SK-N-SH (cell line): ENCODE measurements at regions not wholly inside any gene's neighbourhood (a gene's known extent, or its start where the extent isn't known, plus 50 kb on each side); places are given as distances from the start of the nearest gene placed in this dataset.

ENCODE experiments used
- CTCF ChIA-PET: fragments of 300-600, 350-600 bp; formaldehyde crosslinking; extraction: SDS; loops from one replicate; lab custom pipeline; 2021; lab: Yijun Ruan, JAX
- POLR2A ChIA-PET: fragments of 350-600 bp; sonication (Branson Sonifier 250); formaldehyde crosslinking; extraction: SDS; loops from one replicate; lab custom pipeline; 2020; ENCODE audit warnings: antibody characterized with exemption, inconsistent platforms; lab: Yijun Ruan, JAX
- DNase-seq: peaks from one replicate; pipeline ENCODE4 v3.0.0; 2012
- H2AFZ ChIP-seq: fragments of 200-600 bp; sonication (generic); 2 replicates; pipeline ENCODE4 v1.8.1; 2016; ENCODE audit warnings: antibody characterized with exemption, mild to moderate bottlenecking, low read depth
- H3F3A ChIP-seq: fragments of 200-600 bp; sonication (generic); replicated peaks from 2 replicates; pipeline ENCODE3; 2016; ENCODE audit warnings: antibody characterized with exemption, mild to moderate bottlenecking; ENCODE audit not compliant: insufficient read depth
- H3K27ac ChIP-seq, 2 experiments: fragments of 200-500 bp in 1 of 2; fragments of 200-600 bp in 1 of 2; sonication (Bioruptor generic) in 1 of 2; sonication (generic), shearing (Covaris generic) in 1 of 2; 2 replicates each; pipeline versions ENCODE4 v1.5.1 to v1.6.1; 2014 to 2016; ENCODE audit warnings: low read depth in 2 of 2, inconsistent platforms in 1 of 2, low read length in 1 of 2, mild to moderate bottlenecking in 1 of 2, mixed read lengths in 1 of 2
- H3K27me3 ChIP-seq: fragments of 200-600 bp; sonication (generic), shearing (Covaris generic); 2 replicates; pipeline ENCODE4 v1.6.1; 2016; ENCODE audit warnings: mixed run types; ENCODE audit not compliant: insufficient read depth
- H3K36me3 ChIP-seq, 2 experiments: fragments of 200-500 bp in 1 of 2; fragments of 200-600 bp in 1 of 2; sonication (Bioruptor generic) in 1 of 2; sonication (generic) in 1 of 2; replicated peaks in 1 of 2; 2 replicates each; pipeline versions ENCODE3 to v1.5.1; 2014 to 2016; ENCODE audit warnings: low read length in 1 of 2, mild to moderate bottlenecking in 1 of 2; ENCODE audit not compliant: insufficient read depth in 2 of 2, control insufficient read depth in 1 of 2
- H3K4me1 ChIP-seq, 2 experiments: fragments of 200-500 bp in 1 of 2; fragments of 200-600 bp in 1 of 2; sonication (Bioruptor generic) in 1 of 2; sonication (generic), shearing (Covaris generic) in 1 of 2; 2 replicates each; pipeline versions ENCODE4 v1.5.1 to v1.6.1; 2014 to 2016; ENCODE audit warnings: low read depth in 1 of 2, low read length in 1 of 2, mixed run types in 1 of 2; ENCODE audit not compliant: insufficient read depth in 2 of 2, control insufficient read depth in 1 of 2
- H3K4me2 ChIP-seq: fragments of 200-600 bp; sonication (generic), shearing (Covaris generic); 2 replicates; pipeline ENCODE4 v1.6.1; 2017; ENCODE audit warnings: mixed run types
- H3K4me3 ChIP-seq, 2 experiments: fragments of 200-500 bp in 1 of 2; fragments of 200-600 bp in 1 of 2; sonication (Bioruptor generic) in 1 of 2; sonication (generic), shearing (Covaris generic) in 1 of 2; 2 replicates each; pipeline versions ENCODE4 v1.5.1 to v1.8.1; 2014 to 2016; ENCODE audit warnings: low read depth in 2 of 2, inconsistent platforms in 1 of 2, low read length in 1 of 2, mild to moderate bottlenecking in 1 of 2, mixed read lengths in 1 of 2, moderate library complexity in 1 of 2
- H3K79me2 ChIP-seq: fragments of 200-600 bp; sonication (generic); 2 replicates; pipeline ENCODE4 v1.8.1; 2017; ENCODE audit warnings: mild to moderate bottlenecking; ENCODE audit not compliant: insufficient read depth
- H3K9ac ChIP-seq: fragments of 200-600 bp; sonication (generic); 2 replicates; pipeline ENCODE4 v1.6.1; 2017; ENCODE audit warnings: mixed run types
- H3K9me2 ChIP-seq: fragments of 200-600 bp; sonication (generic); 2 replicates; pipeline ENCODE4 v1.6.1; 2017; ENCODE audit warnings: mixed run types
- H3K9me3 ChIP-seq: fragments of 200-600 bp; sonication (generic); 2 replicates; pipeline ENCODE4 v1.6.1; 2017; ENCODE audit warnings: mixed run types, mild to moderate bottlenecking, moderate library complexity
- H4K20me1 ChIP-seq: fragments of 200-600 bp; sonication (generic); 2 replicates; pipeline ENCODE4 v1.6.1; 2017; ENCODE audit warnings: mild to moderate bottlenecking, mixed run types; ENCODE audit not compliant: insufficient read depth
- EZH2phosphoT487 ChIP-seq: fragments of 200-600 bp; sonication (generic); IDR thresholded peaks from 2 replicates; pipeline ENCODE4 v1.6.1; 2017; ENCODE audit warnings: low read depth, mixed run types, mild to moderate bottlenecking, antibody characterized with exemption, moderate library complexity, borderline replicate concordance
- FOSL2 ChIP-seq: IDR thresholded peaks from 2 replicates; pipeline ENCODE4 v1.4.0; 2012; ENCODE audit warnings: low read depth, mild to moderate bottlenecking, moderate library complexity, borderline replicate concordance
- FOXJ3 ChIP-seq: sonication (generic); formaldehyde crosslinking; IDR thresholded peaks from 2 replicates; pipeline ENCODE4 v1.5.1; 2020; ENCODE audit warnings: mild to moderate bottlenecking, missing genetic modification reagents
- FOXM1 ChIP-seq: IDR thresholded peaks from 2 replicates; pipeline ENCODE4 v1.4.0; 2012; ENCODE audit warnings: low read depth, mild to moderate bottlenecking
- JUND ChIP-seq: IDR thresholded peaks from 2 replicates; pipeline ENCODE4 v1.4.0; 2012
- MXI1 ChIP-seq: IDR thresholded peaks from 2 replicates; pipeline ENCODE4 v1.6.1; 2012; ENCODE audit warnings: mild to moderate bottlenecking, low read depth, low read length, improper control_type of control experiment
- NRF1 ChIP-seq: IDR thresholded peaks from 2 replicates; pipeline ENCODE4 v1.6.1; 2012; ENCODE audit warnings: low read depth, mild to moderate bottlenecking, low read length
- PBX3 ChIP-seq: IDR thresholded peaks from 2 replicates; pipeline ENCODE4; 2012
- POLR2AphosphoS5 ChIP-seq: IDR thresholded peaks from 2 replicates; pipeline ENCODE4 v1.6.1; 2012; ENCODE audit warnings: low read depth, low read length
- RFX5 ChIP-seq: IDR thresholded peaks from 2 replicates; pipeline ENCODE4 v1.6.1; 2012; ENCODE audit warnings: mild to moderate bottlenecking, improper control_type of control experiment, low read length
- RXRA ChIP-seq: IDR thresholded peaks from 2 replicates; pipeline ENCODE4 v1.4.0; 2012; ENCODE audit warnings: low read depth, mild to moderate bottlenecking, borderline replicate concordance
- SMC3 ChIP-seq: IDR thresholded peaks from 2 replicates; pipeline ENCODE4 v1.6.1; 2012; ENCODE audit warnings: low read depth, low read length, improper control_type of control experiment
- TAF1 ChIP-seq: IDR thresholded peaks from 2 replicates; pipeline ENCODE4 v1.6.1; 2012; ENCODE audit warnings: low read depth, mild to moderate bottlenecking, low read length, moderate library complexity, borderline replicate concordance
- YY1 ChIP-seq: IDR thresholded peaks from 2 replicates; pipeline ENCODE4 v1.4.0; 2012; ENCODE audit warnings: low read depth, mild to moderate bottlenecking
- TF ChIP-seq, protein P1 (sequence below): IDR thresholded peaks from 2 replicates; pipeline ENCODE4 v1.4.0; 2012; ENCODE audit warnings: low read depth, borderline replicate concordance
- TF ChIP-seq, protein P2 (sequence below): fragments of 200-600 bp; sonication (generic); IDR thresholded peaks from 2 replicates; pipeline ENCODE4 v1.6.1; 2017; ENCODE audit warnings: antibody characterized with exemption, mild to moderate bottlenecking, moderate library complexity
- TF ChIP-seq, protein P3 (sequence below): IDR thresholded peaks from 2 replicates; pipeline ENCODE4 v1.4.0; 2012; ENCODE audit warnings: low read depth, borderline replicate concordance
- TF ChIP-seq, protein P4 (sequence below): fragments of 150-350 bp; IDR thresholded peaks from 2 replicates; pipeline ENCODE4 v1.6.1; 2016; ENCODE audit warnings: mild to moderate bottlenecking, low read depth, low read length

- Histone ChIP-seq H2AFZ (no peak overlapping the region), H3K9me2 (no peaks in the 10 kb centered on the region), H4K20me1 (no peaks in the 10 kb centered on the region), H3K36me3 (no peaks in the 10 kb centered on the region), H3K9ac (no peak overlapping the region), H3F3A (no peaks in the 10 kb centered on the region), H3K27ac (no peak overlapping the region), H3K4me2 (no peak overlapping the region), H3K79me2 (no peaks in the 10 kb centered on the region), H3K27me3 (no peaks in the 10 kb centered on the region), H3K4me1 (peaks cover 0 to 11% of the 10 kb centered on the region in 2 experiments; a peak in 1 of 4 replicates), H3K9me3 (no peaks in the 10 kb centered on the region), H3K4me3 (no peak overlapping the region)
- POLR2A ChIA-PET = no interaction called here
- DNase-seq = no peak
- TF ChIP-seq, protein P1, sequence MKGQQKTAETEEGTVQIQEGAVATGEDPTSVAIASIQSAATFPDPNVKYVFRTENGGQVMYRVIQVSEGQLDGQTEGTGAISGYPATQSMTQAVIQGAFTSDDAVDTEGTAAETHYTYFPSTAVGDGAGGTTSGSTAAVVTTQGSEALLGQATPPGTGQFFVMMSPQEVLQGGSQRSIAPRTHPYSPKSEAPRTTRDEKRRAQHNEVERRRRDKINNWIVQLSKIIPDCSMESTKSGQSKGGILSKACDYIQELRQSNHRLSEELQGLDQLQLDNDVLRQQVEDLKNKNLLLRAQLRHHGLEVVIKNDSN = no peak
- TF ChIP-seq NRF1 (no peak), POLR2AphosphoS5 (no peak), RXRA (no peak), TAF1 (no peak), RFX5 (no peak), PBX3 (no peak), FOSL2 (no peak), FOXJ3 (CRISPR knock-in tag) (no peak), SMC3 (no peak), MXI1 (no peak), JUND (no peak), YY1 (no peak), FOXM1 (no peak), EZH2phosphoT487 (no peak)
- TF ChIP-seq, protein P2, sequence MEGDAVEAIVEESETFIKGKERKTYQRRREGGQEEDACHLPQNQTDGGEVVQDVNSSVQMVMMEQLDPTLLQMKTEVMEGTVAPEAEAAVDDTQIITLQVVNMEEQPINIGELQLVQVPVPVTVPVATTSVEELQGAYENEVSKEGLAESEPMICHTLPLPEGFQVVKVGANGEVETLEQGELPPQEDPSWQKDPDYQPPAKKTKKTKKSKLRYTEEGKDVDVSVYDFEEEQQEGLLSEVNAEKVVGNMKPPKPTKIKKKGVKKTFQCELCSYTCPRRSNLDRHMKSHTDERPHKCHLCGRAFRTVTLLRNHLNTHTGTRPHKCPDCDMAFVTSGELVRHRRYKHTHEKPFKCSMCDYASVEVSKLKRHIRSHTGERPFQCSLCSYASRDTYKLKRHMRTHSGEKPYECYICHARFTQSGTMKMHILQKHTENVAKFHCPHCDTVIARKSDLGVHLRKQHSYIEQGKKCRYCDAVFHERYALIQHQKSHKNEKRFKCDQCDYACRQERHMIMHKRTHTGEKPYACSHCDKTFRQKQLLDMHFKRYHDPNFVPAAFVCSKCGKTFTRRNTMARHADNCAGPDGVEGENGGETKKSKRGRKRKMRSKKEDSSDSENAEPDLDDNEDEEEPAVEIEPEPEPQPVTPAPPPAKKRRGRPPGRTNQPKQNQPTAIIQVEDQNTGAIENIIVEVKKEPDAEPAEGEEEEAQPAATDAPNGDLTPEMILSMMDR = no peak
- TF ChIP-seq, protein P3, sequence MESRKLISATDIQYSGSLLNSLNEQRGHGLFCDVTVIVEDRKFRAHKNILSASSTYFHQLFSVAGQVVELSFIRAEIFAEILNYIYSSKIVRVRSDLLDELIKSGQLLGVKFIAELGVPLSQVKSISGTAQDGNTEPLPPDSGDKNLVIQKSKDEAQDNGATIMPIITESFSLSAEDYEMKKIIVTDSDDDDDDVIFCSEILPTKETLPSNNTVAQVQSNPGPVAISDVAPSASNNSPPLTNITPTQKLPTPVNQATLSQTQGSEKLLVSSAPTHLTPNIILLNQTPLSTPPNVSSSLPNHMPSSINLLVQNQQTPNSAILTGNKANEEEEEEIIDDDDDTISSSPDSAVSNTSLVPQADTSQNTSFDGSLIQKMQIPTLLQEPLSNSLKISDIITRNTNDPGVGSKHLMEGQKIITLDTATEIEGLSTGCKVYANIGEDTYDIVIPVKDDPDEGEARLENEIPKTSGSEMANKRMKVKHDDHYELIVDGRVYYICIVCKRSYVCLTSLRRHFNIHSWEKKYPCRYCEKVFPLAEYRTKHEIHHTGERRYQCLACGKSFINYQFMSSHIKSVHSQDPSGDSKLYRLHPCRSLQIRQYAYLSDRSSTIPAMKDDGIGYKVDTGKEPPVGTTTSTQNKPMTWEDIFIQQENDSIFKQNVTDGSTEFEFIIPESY = no peak
- TF ChIP-seq, protein P4, sequence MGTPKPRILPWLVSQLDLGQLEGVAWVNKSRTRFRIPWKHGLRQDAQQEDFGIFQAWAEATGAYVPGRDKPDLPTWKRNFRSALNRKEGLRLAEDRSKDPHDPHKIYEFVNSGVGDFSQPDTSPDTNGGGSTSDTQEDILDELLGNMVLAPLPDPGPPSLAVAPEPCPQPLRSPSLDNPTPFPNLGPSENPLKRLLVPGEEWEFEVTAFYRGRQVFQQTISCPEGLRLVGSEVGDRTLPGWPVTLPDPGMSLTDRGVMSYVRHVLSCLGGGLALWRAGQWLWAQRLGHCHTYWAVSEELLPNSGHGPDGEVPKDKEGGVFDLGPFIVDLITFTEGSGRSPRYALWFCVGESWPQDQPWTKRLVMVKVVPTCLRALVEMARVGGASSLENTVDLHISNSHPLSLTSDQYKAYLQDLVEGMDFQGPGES = no peak
- CTCF ChIA-PET = no interaction called here
Observed at GRCh38 chr18:73746101-73746500, 401.5 kb downstream of the FBXO15 start.
